HL-60 (cell line): ENCODE measurements at regions not wholly inside any gene's neighbourhood (a gene's known extent, or its start where the extent isn't known, plus 50 kb on each side); places are given as distances from the start of the nearest gene placed in this dataset.

Source experiments
- DNase-seq, 2 experiments: peaks; one replicate each; pipeline ENCODE4 v3.0.0-alpha.2; 2010 to 2020; ENCODE audit warnings: low read depth in 1 of 2, low spot score in 1 of 2
- H3K27ac ChIP-seq: fragments of 250-450 bp; sonication (Bioruptor Pico); replicated peaks from 2 replicates; pipeline ENCODE4 v1.5.1; 2020; ENCODE audit warnings: mild to moderate bottlenecking, moderate library complexity
- H3K27me3 ChIP-seq: fragments of 250-450 bp; sonication (Bioruptor Pico); 2 replicates; pipeline ENCODE4 v1.5.1; 2021; ENCODE audit warnings: mild to moderate bottlenecking, moderate library complexity; ENCODE audit not compliant: insufficient read depth, poor library complexity, severe bottlenecking
- H3K4me3 ChIP-seq: replicated peaks from 2 replicates; pipeline ENCODE4 v1.5.1; 2011; ENCODE audit warnings: mild to moderate bottlenecking, control low read depth, low read length; ENCODE audit not compliant: insufficient read depth
- CTCF ChIP-seq: IDR thresholded peaks from one replicate; pipeline ENCODE4 v1.5.1; 2011; ENCODE audit warnings: low read length, control low read depth, inconsistent platforms; ENCODE audit not compliant: insufficient read depth
- GABPA ChIP-seq: IDR thresholded peaks from 2 replicates; pipeline ENCODE4 v1.6.1; 2012; ENCODE audit warnings: low read depth
- POLR2AphosphoS5 ChIP-seq: IDR thresholded peaks from 2 replicates; pipeline ENCODE4 v1.6.1; 2012; ENCODE audit warnings: low read depth
- REST ChIP-seq: IDR thresholded peaks from 2 replicates; pipeline ENCODE4 v1.6.1; 2012; ENCODE audit warnings: low read depth; ENCODE audit not compliant: insufficient replicate concordance
- SPI1 ChIP-seq: IDR thresholded peaks from 2 replicates; pipeline ENCODE4 v1.6.1; 2012; ENCODE audit warnings: low read depth, mild to moderate bottlenecking, borderline replicate concordance

- TF ChIP-seq CTCF: no peak
- H3K27ac ChIP-seq: no peak overlapping the region
- H3K27me3 ChIP-seq: no peaks in the 10 kb centered on the region
- DNase-seq: no peak
- no peak overlapping the region for H3K4me3 ChIP-seq
Measured at GRCh38 chr4:93960916-93961315, 132.4 kb downstream of the ATOH1 start.

GRCh38 chr4:93981594-93981993, 153.0 kb downstream of the ATOH1 start:
- Histone ChIP-seq H3K27me3 (no peaks in the 10 kb centered on the region), H3K27ac (no peak overlapping the region), H3K4me3 (no peak overlapping the region)
- TF ChIP-seq SPI1 (no peak), REST (no peak), CTCF (no peak), POLR2AphosphoS5 (no peak), GABPA (no peak)
- DNase-seq: no peak

GRCh38 chr4:93982255-93982654, 153.7 kb downstream of the ATOH1 start:
- no peak for TF ChIP-seq CTCF
- no peak for TF ChIP-seq REST
- TF ChIP-seq POLR2AphosphoS5: no peak
- TF ChIP-seq SPI1: no peak
- TF ChIP-seq GABPA: no peak
- H3K4me3 ChIP-seq: no peak overlapping the region
- DNase-seq: no peak
- no peak overlapping the region for H3K27ac ChIP-seq
- no peaks in the 10 kb centered on the region for H3K27me3 ChIP-seq

- Histone ChIP-seq H3K27me3 (no peaks in the 10 kb centered on the region), H3K27ac (no peak overlapping the region), H3K4me3 (no peak overlapping the region)
- TF ChIP-seq SPI1: no peak
- no peak for TF ChIP-seq POLR2AphosphoS5
- no peak for TF ChIP-seq REST
- no peak for TF ChIP-seq GABPA
- TF ChIP-seq CTCF: no peak
- no peak for DNase-seq
Measured at GRCh38 chr4:93983140-93983539, 154.6 kb downstream of the ATOH1 start.
